Glutamatergic neuron (in vitro differentiated cells): ENCODE measurements at regions not wholly inside any gene's neighbourhood (a gene's known extent, or its start where the extent isn't known, plus 50 kb on each side); places are given as distances from the start of the nearest gene placed in this dataset.

Experiments used
- DNase-seq: peaks from one replicate; pipeline ENCODE4 v3.0.0; 2022
- H3K27ac Mint-ChIP-seq: one replicate; pipeline ENCODE4 v1.8.0; 2020; ENCODE audit warnings: mild to moderate bottlenecking, mixed read lengths, inconsistent platforms; ENCODE audit not compliant: unreplicated experiment
- H3K27me3 Mint-ChIP-seq: one replicate; pipeline ENCODE4 v1.8.0; 2020; ENCODE audit warnings: mild to moderate bottlenecking, moderate library complexity, mixed read lengths, inconsistent platforms; ENCODE audit not compliant: unreplicated experiment
- H3K36me3 Mint-ChIP-seq: one replicate; pipeline ENCODE4 v1.8.0; 2020; ENCODE audit warnings: mild to moderate bottlenecking, mixed read lengths, inconsistent platforms; ENCODE audit not compliant: unreplicated experiment
- H3K4me1 Mint-ChIP-seq: one replicate; pipeline ENCODE4 v1.8.0; 2020; ENCODE audit warnings: mild to moderate bottlenecking, low read depth, mixed read lengths, inconsistent platforms; ENCODE audit not compliant: unreplicated experiment
- H3K4me3 Mint-ChIP-seq: one replicate; pipeline ENCODE4 v1.8.0; 2020; ENCODE audit warnings: mild to moderate bottlenecking, mixed read lengths, inconsistent platforms; ENCODE audit not compliant: unreplicated experiment
- H3K9me3 Mint-ChIP-seq: one replicate; pipeline ENCODE4 v1.8.0; 2020; ENCODE audit warnings: mild to moderate bottlenecking, moderate library complexity, mixed read lengths, inconsistent platforms; ENCODE audit not compliant: unreplicated experiment
- TF ChIP-seq, protein P1 (sequence below): fragments of 200-600 bp; sonication (generic); IDR thresholded peaks from one replicate; pipeline ENCODE4 v1.5.0; 2021; ENCODE audit not compliant: partially characterized antibody, unreplicated experiment

DNA sequence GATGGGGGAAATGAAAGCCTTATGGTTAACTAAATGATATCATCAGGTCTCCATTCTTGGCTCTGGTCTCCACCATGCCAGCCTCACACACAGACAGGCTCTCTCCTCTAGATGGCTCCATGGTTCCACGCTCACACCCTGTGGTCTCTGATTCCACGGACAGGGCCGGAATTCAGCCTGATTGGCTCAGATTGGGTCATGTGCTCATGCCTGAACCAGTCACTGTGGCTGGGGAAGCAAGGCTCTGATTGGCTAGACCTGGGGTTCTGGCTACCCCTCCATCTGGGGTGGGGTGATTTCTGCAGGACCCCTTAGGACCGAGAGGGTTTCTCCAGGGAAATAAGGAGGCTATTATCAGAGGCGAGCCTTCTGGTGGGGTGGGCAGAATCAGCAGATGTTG is 277.0 kb downstream of the PTPRU start:
- H3K9me3 Mint-ChIP-seq, result peaks cover 8% of the 10 kb centered on the region
- TF ChIP-seq, protein P1, sequence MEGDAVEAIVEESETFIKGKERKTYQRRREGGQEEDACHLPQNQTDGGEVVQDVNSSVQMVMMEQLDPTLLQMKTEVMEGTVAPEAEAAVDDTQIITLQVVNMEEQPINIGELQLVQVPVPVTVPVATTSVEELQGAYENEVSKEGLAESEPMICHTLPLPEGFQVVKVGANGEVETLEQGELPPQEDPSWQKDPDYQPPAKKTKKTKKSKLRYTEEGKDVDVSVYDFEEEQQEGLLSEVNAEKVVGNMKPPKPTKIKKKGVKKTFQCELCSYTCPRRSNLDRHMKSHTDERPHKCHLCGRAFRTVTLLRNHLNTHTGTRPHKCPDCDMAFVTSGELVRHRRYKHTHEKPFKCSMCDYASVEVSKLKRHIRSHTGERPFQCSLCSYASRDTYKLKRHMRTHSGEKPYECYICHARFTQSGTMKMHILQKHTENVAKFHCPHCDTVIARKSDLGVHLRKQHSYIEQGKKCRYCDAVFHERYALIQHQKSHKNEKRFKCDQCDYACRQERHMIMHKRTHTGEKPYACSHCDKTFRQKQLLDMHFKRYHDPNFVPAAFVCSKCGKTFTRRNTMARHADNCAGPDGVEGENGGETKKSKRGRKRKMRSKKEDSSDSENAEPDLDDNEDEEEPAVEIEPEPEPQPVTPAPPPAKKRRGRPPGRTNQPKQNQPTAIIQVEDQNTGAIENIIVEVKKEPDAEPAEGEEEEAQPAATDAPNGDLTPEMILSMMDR, result peak; percentile 32
- DNase-seq, result peak; percentile 90
- H3K4me3 Mint-ChIP-seq, result peak overlapping the region; percentile 28
- peak overlapping the region; percentile 93 for H3K27ac Mint-ChIP-seq
- no peaks in the 10 kb centered on the region for H3K36me3 Mint-ChIP-seq
- H3K27me3 Mint-ChIP-seq, result peaks cover 7% of the 10 kb centered on the region
- H3K4me1 Mint-ChIP-seq, result peaks cover 53% of the 10 kb centered on the region

- peaks cover 4% of the 10 kb centered on the region for H3K27me3 Mint-ChIP-seq
- no peak for DNase-seq
- no peak overlapping the region for H3K4me3 Mint-ChIP-seq
- peaks cover 60% of the 10 kb centered on the region for H3K4me1 Mint-ChIP-seq
- TF ChIP-seq, protein P1, result no peak
- H3K36me3 Mint-ChIP-seq, result no peaks in the 10 kb centered on the region
- H3K9me3 Mint-ChIP-seq, result peaks cover 15% of the 10 kb centered on the region
- no peak overlapping the region for H3K27ac Mint-ChIP-seq
Measured at GRCh38 chr1:29511436-29511835, 275.1 kb downstream of the PTPRU start.

DNA sequence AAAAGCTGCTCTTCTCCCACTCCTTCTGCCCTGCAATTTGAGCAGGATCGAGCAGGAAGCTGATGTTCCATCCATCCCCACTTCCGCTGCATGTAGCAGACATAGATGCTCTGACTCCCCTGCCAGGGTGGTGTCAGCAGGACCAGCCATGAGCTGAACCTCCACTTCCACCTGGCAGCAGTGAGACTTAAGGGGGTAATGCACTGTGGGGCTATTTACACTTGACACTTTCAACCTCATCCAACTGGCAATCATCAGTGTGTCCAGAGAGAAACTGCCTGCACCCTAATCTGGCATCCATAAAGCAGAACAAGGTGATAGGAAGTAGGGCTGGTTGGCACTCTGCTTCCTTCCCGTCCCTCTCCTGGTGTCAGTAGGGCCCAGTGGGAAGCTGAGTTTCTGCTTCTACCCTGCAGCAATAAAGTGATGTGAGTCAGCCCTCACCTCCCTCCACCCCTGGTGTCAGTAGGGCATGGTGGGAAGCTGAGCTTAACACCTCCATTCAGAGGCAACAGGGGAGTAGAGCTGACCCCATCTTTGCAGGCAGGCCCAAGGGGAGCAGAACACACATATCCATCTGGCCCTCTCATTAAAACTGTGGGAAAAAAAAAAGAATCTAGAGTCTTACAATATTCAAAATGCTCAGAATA is 272.3 kb downstream of the PTPRU start:
- DNase-seq, result no peak
- no peaks in the 10 kb centered on the region for H3K36me3 Mint-ChIP-seq
- H3K9me3 Mint-ChIP-seq, result peaks cover 19% of the 10 kb centered on the region
- H3K27ac Mint-ChIP-seq, result no peak overlapping the region
- TF ChIP-seq, protein P1, result no peak
- H3K4me3 Mint-ChIP-seq, result no peak overlapping the region
- H3K27me3 Mint-ChIP-seq, result peaks cover 4% of the 10 kb centered on the region
- H3K4me1 Mint-ChIP-seq, result peaks cover 42% of the 10 kb centered on the region

- Mint-ChIP-seq H3K27ac (no peak overlapping the region), H3K4me1 (peaks cover 41% of the 10 kb centered on the region), H3K27me3 (peaks cover 2% of the 10 kb centered on the region), H3K4me3 (no peak overlapping the region), H3K9me3 (peaks cover 15% of the 10 kb centered on the region), H3K36me3 (no peaks in the 10 kb centered on the region)
- TF ChIP-seq, protein P1, result no peak
- DNase-seq, result peak; percentile 18
Measured at GRCh38 chr1:29506678-29507225, 270.4 kb downstream of the PTPRU start.

DNA sequence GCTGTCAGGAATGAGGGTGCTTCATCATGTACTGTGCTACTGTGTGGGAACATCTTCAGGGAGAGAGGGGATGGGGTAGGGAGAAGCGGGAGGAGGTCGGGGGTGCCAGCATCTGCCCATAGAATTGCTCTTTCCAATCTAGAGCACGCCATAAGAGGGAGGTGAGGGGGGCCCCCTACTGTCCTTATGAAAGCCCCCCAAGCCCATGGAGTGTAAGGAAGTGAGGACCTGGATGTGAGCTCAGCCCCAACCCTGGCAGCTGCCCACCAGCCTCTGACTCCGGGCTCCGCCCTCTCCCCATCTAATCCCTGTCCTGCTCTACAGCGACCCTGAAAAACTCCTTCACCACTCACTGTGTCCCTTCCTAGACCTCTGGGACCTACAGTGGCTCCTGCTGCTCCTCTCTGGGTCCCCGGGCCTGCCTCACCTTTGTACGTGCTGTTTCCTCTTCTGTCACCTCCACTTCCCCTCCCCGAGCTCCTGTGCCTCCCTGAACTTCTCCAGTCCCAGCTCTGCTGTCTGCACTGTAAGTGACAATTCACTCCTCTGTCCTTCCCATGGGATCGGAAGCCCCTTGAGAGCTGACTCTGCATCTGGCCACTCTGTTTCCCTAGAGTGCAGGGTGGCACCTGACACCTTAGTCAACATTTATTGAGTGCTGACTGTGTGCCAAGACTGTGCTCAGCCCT is 269.4 kb downstream of the PTPRU start:
- H3K4me3 Mint-ChIP-seq, result no peak overlapping the region
- H3K4me1 Mint-ChIP-seq, result peaks cover 34% of the 10 kb centered on the region
- DNase-seq, result peak; percentile 4
- H3K27ac Mint-ChIP-seq, result no peak overlapping the region
- H3K27me3 Mint-ChIP-seq, result peaks cover 2% of the 10 kb centered on the region
- TF ChIP-seq, protein P1, result no peak
- no peaks in the 10 kb centered on the region for H3K36me3 Mint-ChIP-seq
- H3K9me3 Mint-ChIP-seq, result peaks cover 15% of the 10 kb centered on the region
